OCI-LY7 (cell line): ENCODE measurements at regions not wholly inside any gene's neighbourhood (a gene's known extent, or its start where the extent isn't known, plus 50 kb on each side); places are given as distances from the start of the nearest gene placed in this dataset.

Experiments used
- CTCF ChIP-seq: fragments of 200-600 bp; sonication (generic); conservative IDR thresholded peaks from 2 replicates; pipeline ENCODE4 v1.5.1; 2014; ENCODE audit warnings: mild to moderate bottlenecking, antibody characterized with exemption, low read length, moderate library complexity, mixed read lengths
- EZH2phosphoT487 ChIP-seq: fragments of 200-600 bp; sonication (generic); IDR thresholded peaks from 2 replicates; pipeline ENCODE4 v1.6.1; 2018; ENCODE audit warnings: low read depth, borderline replicate concordance, mild to moderate bottlenecking, mixed run types, antibody characterized with exemption, low read length, moderate library complexity, mixed read lengths

DNA sequence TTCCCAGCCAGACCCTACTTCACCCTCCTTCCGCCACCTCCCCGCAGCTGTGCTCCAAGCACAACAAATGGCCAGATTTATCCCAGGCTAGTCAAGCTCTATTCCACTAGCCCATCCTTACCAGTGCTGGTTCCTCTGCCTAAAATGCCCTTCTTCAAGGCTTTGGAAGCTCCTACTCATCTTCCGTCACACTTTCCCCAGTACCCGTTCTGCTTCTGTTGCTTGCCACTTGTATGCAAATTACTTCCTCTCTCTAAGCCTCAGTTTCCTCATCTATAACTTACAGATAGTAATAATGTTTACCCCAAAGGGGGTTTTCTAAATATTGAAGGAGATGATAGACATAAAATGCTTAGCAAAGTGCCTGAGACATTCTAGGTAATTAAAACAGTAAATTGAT lies 193.1 kb downstream of the MAFB start:
- TF ChIP-seq CTCF (no peak), EZH2phosphoT487 (no peak)
